Stimulated activated CD4-positive, alpha-beta T cell treated with anti-CD3 and anti-CD28 coated beads, TNF-alpha, amount 100 ng/mL, for 1 hour (primary cell): ENCODE measurements at regions not wholly inside any gene's neighbourhood (a gene's known extent, or its start where the extent isn't known, plus 50 kb on each side); places are given as distances from the start of the nearest gene placed in this dataset.

Experiments
- DNase-seq, 3 donors: peaks; one replicate each; pipeline ENCODE4 v3.0.0-alpha.2; 2020; ENCODE audit warnings: low read depth in 3 of 3, low spot score in 1 of 3

GRCh38 chr1:228917342-228917741, 182.1 kb downstream of the RHOU start:
- no peak for DNase-seq

GRCh38 chr1:228917755-228918154, 182.5 kb downstream of the RHOU start:
- no peak for DNase-seq

GRCh38 chr1:228918335-228918734, 183.1 kb downstream of the RHOU start:
- DNase-seq, result no peak

- no peak for DNase-seq
These were observed 184.6 kb downstream of the RHOU start for GRCh38 chr1:228919914-228920313.

GRCh38 chr1:228920831-228921230, 185.6 kb downstream of the RHOU start:
- DNase-seq, result no peak

GRCh38 chr1:228921481-228921880, 186.2 kb downstream of the RHOU start:
- DNase-seq, result no peak

- no peak for DNase-seq
These were observed 187.6 kb downstream of the RHOU start for GRCh38 chr1:228922722-228923376.

- no peak for DNase-seq
These were observed 188.9 kb downstream of the RHOU start for GRCh38 chr1:228923973-228924686.

GRCh38 chr1:228925691-228926090, 190.4 kb downstream of the RHOU start:
- DNase-seq, result no peak

- no peak for DNase-seq
These were observed 192.1 kb downstream of the RHOU start for GRCh38 chr1:228927421-228927820.

GRCh38 chr1:228927946-228928898, 192.9 kb downstream of the RHOU start:
- no peak for DNase-seq

GRCh38 chr1:228929476-228930027, 194.3 kb downstream of the RHOU start:
- DNase-seq, result no peak

GRCh38 chr1:228930479-228930957, 195.2 kb downstream of the RHOU start:
- DNase-seq, result no peak

- no peak for DNase-seq
These were observed 198.5 kb downstream of the RHOU start for GRCh38 chr1:228933753-228934152.

GRCh38 chr1:228935198-228935663, 200.0 kb downstream of the RHOU start:
- no peak for DNase-seq

GRCh38 chr1:228935855-228936727, 200.8 kb downstream of the RHOU start:
- no peak for DNase-seq

- DNase-seq, result no peak
These were observed 201.6 kb downstream of the RHOU start for GRCh38 chr1:228936881-228937280.

GRCh38 chr1:228937351-228937750, 202.1 kb downstream of the RHOU start:
- DNase-seq, result no peak

GRCh38 chr1:228937851-228938536, 202.7 kb downstream of the RHOU start:
- no peak for DNase-seq

GRCh38 chr1:228938537-228938901, 203.2 kb downstream of the RHOU start:
- no peak for DNase-seq
